AG04449 (cell line): ENCODE measurements at regions not wholly inside any gene's neighbourhood (a gene's known extent, or its start where the extent isn't known, plus 50 kb on each side); places are given as distances from the start of the nearest gene placed in this dataset.
"Not testable (repeated sequence)": the region's sequence is repeated elsewhere in the genome, so short reads cannot be mapped to it uniquely, and the experiment has no call there.

ENCODE experiments used
- CTCF ChIA-PET: fragments of 350-600 bp; formaldehyde crosslinking; extraction: SDS; loops from one replicate; lab custom pipeline; 2021; ENCODE audit warnings: antibody characterized with exemption; lab: Yijun Ruan, JAX
- POLR2A ChIA-PET: fragments of 400-600, 350-600 bp; formaldehyde crosslinking; extraction: SDS; loops from one replicate; lab custom pipeline; 2020; ENCODE audit warnings: antibody characterized with exemption, inconsistent platforms; lab: Yijun Ruan, JAX
- DNase-seq: peaks from one replicate; pipeline ENCODE4 v3.0.0-alpha.2; 2010; ENCODE audit warnings: low read depth, low spot score
- H3K4me3 ChIP-seq: 2 replicates; pipeline ENCODE4 v1.5.1; 2011; ENCODE audit warnings: low read depth, mild to moderate bottlenecking, control low read depth, low read length
- CTCF ChIP-seq: IDR thresholded peaks from one replicate; pipeline ENCODE4 v1.5.1; 2011; ENCODE audit warnings: mild to moderate bottlenecking, moderate library complexity, low read length, control low read depth, inconsistent platforms; ENCODE audit not compliant: insufficient read depth; ENCODE audit errors: missing control alignments

- TF ChIP-seq CTCF = no peak
- POLR2A ChIA-PET = no interaction called here
- DNase-seq = no peak
- H3K4me3 ChIP-seq = no peak overlapping the region
- CTCF ChIA-PET = no interaction called here
These were observed 1178.0 kb downstream of the REEP3 start for GRCh38 chr10:64699244-64699643.

- POLR2A ChIA-PET, H3K4me3 ChIP-seq, CTCF ChIA-PET, DNase-seq: not testable (repeated sequence)
These were observed 1180.9 kb downstream of the REEP3 start for GRCh38 chr10:64702086-64702485.

GRCh38 chr10:64708884-64709681 lies 1187.9 kb downstream of the REEP3 start:
- no peak overlapping the region for H3K4me3 ChIP-seq
- DNase-seq = no peak
- ChIA-PET POLR2A (no interaction called here), CTCF (no interaction called here)
- TF ChIP-seq CTCF = no peak

GRCh38 chr10:64726466-64726865 lies 1205.3 kb downstream of the REEP3 start:
- ChIA-PET CTCF (no interaction called here), POLR2A (no interaction called here)
- TF ChIP-seq CTCF = no peak
- DNase-seq = no peak
- H3K4me3 ChIP-seq = no peak overlapping the region

GRCh38 chr10:64731016-64731415 lies 1209.8 kb downstream of the REEP3 start:
- POLR2A ChIA-PET = no interaction called here
- H3K4me3 ChIP-seq = no peak overlapping the region
- TF ChIP-seq CTCF = no peak
- CTCF ChIA-PET = no interaction called here
- DNase-seq = no peak

GRCh38 chr10:64732372-64732957 lies 1211.3 kb downstream of the REEP3 start:
- no peak overlapping the region for H3K4me3 ChIP-seq
- DNase-seq = no peak
- ChIA-PET CTCF (no interaction called here), POLR2A (no interaction called here)
- no peak for TF ChIP-seq CTCF
